Mesendoderm (in vitro differentiated cells): ENCODE measurements at regions not wholly inside any gene's neighbourhood (a gene's known extent, or its start where the extent isn't known, plus 50 kb on each side); places are given as distances from the start of the nearest gene placed in this dataset. TPM values are rescaled to one million over a fixed set of nuclear protein-coding genes. Genes with fewer than 3 reads are reported as not detected.
"Not testable (repeated sequence)": the region's sequence is repeated elsewhere in the genome, so short reads cannot be mapped to it uniquely, and the experiment has no call there.

Experiments
- DNase-seq: peaks from one replicate; pipeline ENCODE4 v3.0.0; 2013
- H2AK5ac ChIP-seq: 2 replicates; pipeline ENCODE4 v1.6.1; 2013; ENCODE audit warnings: low read length, inconsistent platforms
- H2BK120ac ChIP-seq: 2 replicates; pipeline ENCODE4 v1.6.1; 2013; ENCODE audit warnings: low read depth, mild to moderate bottlenecking, low read length, moderate library complexity, mixed read lengths
- H2BK15ac ChIP-seq: replicated peaks from 2 replicates; pipeline ENCODE4 v1.6.1; 2013; ENCODE audit warnings: low read depth, mild to moderate bottlenecking, moderate library complexity
- H2BK5ac ChIP-seq: 2 replicates; pipeline ENCODE4 v1.6.1; 2013; ENCODE audit warnings: low read length, inconsistent platforms
- H3K18ac ChIP-seq: 2 replicates; pipeline ENCODE4 v1.6.1; 2013; ENCODE audit warnings: mild to moderate bottlenecking, low read length, mixed read lengths
- H3K23ac ChIP-seq: one replicate; pipeline ENCODE4 v1.6.1; 2013; ENCODE audit warnings: low read length
- H3K27ac ChIP-seq: 2 replicates; pipeline ENCODE4 v1.5.1; 2013; ENCODE audit warnings: low read depth, mild to moderate bottlenecking, inconsistent platforms, low read length, moderate library complexity
- H3K27me3 ChIP-seq: 2 replicates; pipeline ENCODE4 v1.6.1; 2013; ENCODE audit warnings: low read length, control low read depth, mild to moderate bottlenecking, inconsistent platforms; ENCODE audit not compliant: insufficient read depth, poor library complexity
- H3K36me3 ChIP-seq: 2 replicates; pipeline ENCODE4 v1.6.1; 2013; ENCODE audit warnings: low read length, inconsistent platforms; ENCODE audit not compliant: control insufficient read depth, insufficient read depth
- H3K4ac ChIP-seq: one replicate; pipeline ENCODE4 v1.6.1; 2013; ENCODE audit warnings: low read depth, mild to moderate bottlenecking, low read length, moderate library complexity
- H3K4me1 ChIP-seq: 2 replicates; pipeline ENCODE4 v1.6.1; 2013; ENCODE audit warnings: low read depth, low read length, inconsistent platforms; ENCODE audit not compliant: control insufficient read depth
- H3K4me2 ChIP-seq: 2 replicates; pipeline ENCODE4 v1.6.1; 2013; ENCODE audit warnings: low read length
- H3K4me3 ChIP-seq: 2 replicates; pipeline ENCODE4 v1.5.1; 2013; ENCODE audit warnings: mild to moderate bottlenecking, low read length
- H3K56ac ChIP-seq: one replicate; pipeline ENCODE4 v1.6.1; 2013; ENCODE audit warnings: low read length
- H3K79me1 ChIP-seq: 2 replicates; pipeline ENCODE4 v1.6.1; 2013; ENCODE audit warnings: low read length, inconsistent platforms
- H3K79me2 ChIP-seq: 2 replicates; pipeline ENCODE4 v1.6.1; 2013; ENCODE audit warnings: mild to moderate bottlenecking, low read length; ENCODE audit not compliant: control insufficient read depth, insufficient read depth
- H3K9ac ChIP-seq: 2 replicates; pipeline ENCODE4 v1.6.1; 2013; ENCODE audit warnings: low read length, inconsistent platforms
- H4K5ac ChIP-seq: one replicate; pipeline ENCODE4 v1.6.1; 2013; ENCODE audit warnings: low read length
- H4K8ac ChIP-seq: one replicate; pipeline ENCODE4 v1.6.1; 2013; ENCODE audit warnings: low read depth, mild to moderate bottlenecking, control low read depth, low read length, moderate library complexity
- WGBS: extraction: QIAGEN DNeasy Blood & Tissue Kit; methylation state at CpG from one replicate; pipeline ENCODE4 v1.1.7; 2013; ENCODE audit warnings: low lambda C conversion rate, missing lambda C conversion rate; ENCODE audit not compliant: insufficient coverage; ENCODE audit errors: extremely low coverage; 5-methylcytosine and 5-hydroxymethylcytosine counted together
- small RNA-seq: library from polyadenylated mRNA; stranded (forward); fragments of <200 nt; extraction: miRNeasy Mini kit (QIAGEN cat#:217004); gene quantifications from one replicate; pipeline ENCODE3, GENCODE V24; 2013; ENCODE audit not compliant: insufficient read depth

DNA sequence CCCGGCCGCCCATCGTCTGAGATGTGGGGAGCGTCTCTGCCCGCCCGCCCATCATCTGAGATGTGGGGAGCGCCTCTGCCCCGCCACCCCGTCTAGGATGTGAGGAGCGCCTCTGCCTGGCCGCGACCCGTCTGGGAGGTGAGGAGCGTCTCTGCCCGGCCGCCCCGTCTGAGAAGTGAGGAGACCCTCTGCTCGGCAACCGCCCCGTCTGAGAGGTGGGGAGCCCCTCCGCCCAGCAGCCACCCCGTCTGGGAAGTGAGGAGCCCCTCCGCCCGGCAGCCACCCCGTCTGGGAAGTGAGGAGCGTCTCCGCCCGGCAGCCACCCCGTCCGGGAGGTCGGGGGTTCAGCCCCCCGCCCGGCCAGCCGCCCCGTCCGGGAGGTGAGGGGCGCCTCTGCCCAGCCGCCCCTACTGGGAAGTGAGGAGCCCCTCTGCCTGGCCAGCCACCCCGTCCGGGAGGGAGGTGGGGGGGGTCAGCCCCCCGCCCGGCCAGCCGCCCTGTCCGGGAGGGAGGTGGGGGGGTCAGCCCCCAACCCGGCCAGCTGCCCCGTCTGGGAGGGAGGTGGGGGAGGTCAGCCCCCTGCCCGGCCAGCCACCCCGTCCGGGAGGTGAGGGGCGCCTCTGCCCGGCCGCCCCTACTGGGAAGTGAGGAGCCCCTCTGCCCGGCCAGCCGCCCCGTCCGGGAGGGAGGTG lies 54.9 kb upstream of the CACHD1 start:
- not testable (repeated sequence) for H3K79me2 ChIP-seq, H3K56ac ChIP-seq, H4K8ac ChIP-seq, H2AK5ac ChIP-seq, H3K4me2 ChIP-seq, H3K27ac ChIP-seq, DNase-seq, H2BK120ac ChIP-seq, H3K4ac ChIP-seq, H3K9ac ChIP-seq, H2BK5ac ChIP-seq, H3K23ac ChIP-seq, H3K27me3 ChIP-seq, H3K79me1 ChIP-seq, H3K4me1 ChIP-seq, H4K5ac ChIP-seq, H2BK15ac ChIP-seq, H3K36me3 ChIP-seq, H3K4me3 ChIP-seq, H3K18ac ChIP-seq
- WGBS = no CpG with 5 or more reads among the region's 56 CpGs

DNA sequence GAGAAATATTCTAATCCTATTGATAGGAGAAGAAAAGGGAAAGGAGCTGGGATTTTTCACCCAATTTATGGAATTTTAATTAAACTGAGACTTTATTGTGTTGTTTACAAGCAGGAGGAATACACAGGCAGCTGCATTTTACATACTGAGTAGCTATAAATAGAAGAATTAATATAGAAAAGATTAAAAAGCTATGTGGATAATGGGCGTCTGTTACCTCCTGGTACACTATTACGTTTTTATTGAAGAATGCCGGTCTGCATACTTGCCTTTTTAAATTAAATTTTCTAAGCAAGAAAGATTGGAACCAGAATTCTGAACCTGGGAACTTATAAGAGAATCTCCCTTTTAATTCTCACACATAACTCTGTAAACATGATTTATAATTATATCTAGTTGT lies 52.1 kb upstream of the CACHD1 start:
- no peak overlapping the region for H2AK5ac ChIP-seq
- no peak overlapping the region for H2BK120ac ChIP-seq
- H3K36me3 ChIP-seq = no peaks in the 10 kb centered on the region
- no peaks in the 10 kb centered on the region for H3K79me1 ChIP-seq
- no peak overlapping the region for H3K23ac ChIP-seq
- no peak overlapping the region for H3K4me3 ChIP-seq
- H3K18ac ChIP-seq = no peak overlapping the region
- H3K27me3 ChIP-seq = no peaks in the 10 kb centered on the region
- no peak overlapping the region for H4K8ac ChIP-seq
- H3K56ac ChIP-seq = no peak overlapping the region
- no peak overlapping the region for H3K4me2 ChIP-seq
- no peak overlapping the region for H2BK15ac ChIP-seq
- H3K4me1 ChIP-seq = no peaks in the 10 kb centered on the region
- no peak overlapping the region for H2BK5ac ChIP-seq
- H3K79me2 ChIP-seq = no peaks in the 10 kb centered on the region
- DNase-seq = no peak
- no peak overlapping the region for H3K9ac ChIP-seq
- WGBS = no CpG with 5 or more reads among the region's 3 CpGs
- no peak overlapping the region for H4K5ac ChIP-seq
- no peak overlapping the region for H3K4ac ChIP-seq
- no peak overlapping the region for H3K27ac ChIP-seq

Small RNA genes in the stretch of these regions (small RNA-seq; reads per million reads assigned to genes)
- gene RNU7-62P = not detected
